HT-29 (cell line): ENCODE measurements at regions not wholly inside any gene's neighbourhood (a gene's known extent, or its start where the extent isn't known, plus 50 kb on each side); places are given as distances from the start of the nearest gene placed in this dataset.

Experiments
- DNase-seq: peaks from one replicate; pipeline ENCODE4 v3.0.0-alpha.2; 2015; ENCODE audit warnings: low spot score

DNA sequence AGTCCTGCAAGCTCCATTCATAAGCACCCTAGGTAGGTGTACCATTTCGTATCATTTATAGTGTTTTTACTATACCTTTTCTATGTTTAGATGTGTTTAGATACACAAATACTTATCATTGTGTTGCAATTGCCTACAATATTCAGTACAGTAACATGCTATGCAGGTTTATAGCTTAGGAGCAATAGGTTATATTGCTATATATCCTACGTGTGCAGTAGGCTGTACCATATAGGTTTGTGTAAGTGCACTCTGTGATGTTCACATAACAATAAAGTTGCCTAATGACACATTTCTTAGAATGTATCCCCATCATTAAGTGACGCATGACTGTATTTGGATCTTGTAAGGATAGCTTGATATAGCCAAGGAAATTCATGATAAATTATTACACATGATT, 88.6 kb upstream of the CDH20 start:
- no peak for DNase-seq

DNA sequence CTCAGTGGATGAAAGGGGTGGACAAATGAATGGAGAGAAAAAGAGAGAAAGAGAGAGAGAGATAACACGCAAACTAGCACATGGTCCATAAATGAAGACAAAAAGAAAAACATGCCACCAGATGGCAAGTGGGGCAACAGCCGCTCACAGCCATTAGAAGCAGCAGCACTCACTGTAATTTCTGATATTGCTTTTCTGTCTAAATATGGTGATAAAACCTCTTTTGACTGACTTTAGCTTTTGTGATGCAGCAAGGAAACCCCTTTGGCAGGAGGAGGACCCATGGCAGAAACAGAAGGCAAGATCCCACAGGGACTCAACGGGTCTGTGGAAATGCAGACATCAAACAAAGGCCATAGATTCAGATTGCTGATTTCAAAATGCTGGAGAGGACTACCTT, 88.0 kb upstream of the CDH20 start:
- DNase-seq: no peak

DNA sequence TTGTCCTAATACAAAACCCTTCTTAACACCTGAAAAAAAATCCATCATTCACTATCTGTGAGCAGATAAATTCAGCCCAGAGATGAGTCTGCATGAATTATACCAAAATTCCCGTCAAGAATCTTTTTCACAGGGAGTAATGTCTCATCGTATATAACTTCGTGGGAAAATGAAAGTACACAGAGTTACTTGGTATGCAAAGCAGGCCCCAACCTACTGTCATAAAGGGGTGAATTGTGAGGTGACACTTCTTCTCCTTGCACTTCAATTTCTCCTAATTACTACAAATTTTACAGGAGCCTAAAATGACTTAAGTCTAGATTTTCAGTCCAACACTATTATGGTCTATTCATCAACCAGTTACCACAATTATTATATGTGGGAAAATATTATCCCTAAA, 84.6 kb upstream of the CDH20 start:
- no peak for DNase-seq

DNA sequence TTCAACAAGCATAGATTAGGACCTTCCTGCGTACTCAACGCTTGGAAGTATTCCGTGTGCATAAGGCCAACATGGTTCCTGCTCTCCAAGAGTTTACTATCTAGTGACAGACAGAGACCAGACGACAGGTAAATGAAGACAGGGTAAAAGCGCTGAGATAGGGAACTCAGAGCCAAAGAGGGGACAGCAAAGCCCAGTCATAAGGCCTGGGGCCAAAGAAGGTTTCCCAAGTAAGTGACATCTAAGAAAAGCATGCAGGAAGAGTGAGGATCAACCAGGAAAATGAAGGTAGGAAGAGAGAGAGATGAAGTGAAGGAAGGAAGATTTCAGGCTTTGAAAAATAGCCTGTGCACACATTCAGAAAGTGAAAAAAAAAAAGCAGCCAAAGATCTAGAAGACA, 76.9 kb upstream of the CDH20 start:
- no peak for DNase-seq

DNA sequence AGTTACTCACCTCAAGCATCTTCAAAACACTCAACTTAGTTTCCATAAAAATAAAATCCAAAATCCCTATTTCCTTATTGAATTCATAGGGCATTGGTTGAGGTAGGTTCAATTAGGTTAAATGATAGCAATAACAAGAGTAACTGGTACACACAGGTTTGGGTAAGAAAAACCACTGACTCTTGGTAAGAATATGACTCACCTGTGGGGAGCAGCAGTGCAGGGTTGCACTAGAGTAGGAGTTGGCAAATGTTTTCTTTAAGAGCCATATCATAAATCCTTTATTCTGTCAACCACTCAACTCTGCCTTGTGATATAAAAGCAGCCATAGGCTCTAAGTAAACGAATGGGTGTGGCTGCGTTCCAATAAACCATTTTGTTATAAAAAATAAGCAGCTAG, 71.4 kb upstream of the CDH20 start:
- DNase-seq: no peak

DNA sequence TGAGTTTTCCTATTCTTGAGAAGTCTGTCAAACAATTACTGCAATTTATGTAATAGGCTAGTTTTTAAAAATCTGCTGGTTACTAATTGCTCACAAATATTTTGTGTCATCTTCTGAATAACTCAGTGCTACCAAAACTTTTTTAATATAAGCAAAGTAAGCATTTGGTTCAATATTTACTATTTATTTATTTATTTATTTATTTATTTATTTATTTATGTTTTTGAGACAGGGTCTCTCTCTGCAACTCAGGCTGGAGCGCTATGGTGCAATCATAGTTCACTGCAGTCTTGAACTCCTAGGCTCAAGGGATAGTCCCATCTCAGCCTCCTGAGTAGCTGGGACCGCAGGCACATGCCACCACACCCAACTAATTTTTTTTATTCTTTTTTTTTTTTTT, 60.4 kb upstream of the CDH20 start:
- no peak for DNase-seq

DNA sequence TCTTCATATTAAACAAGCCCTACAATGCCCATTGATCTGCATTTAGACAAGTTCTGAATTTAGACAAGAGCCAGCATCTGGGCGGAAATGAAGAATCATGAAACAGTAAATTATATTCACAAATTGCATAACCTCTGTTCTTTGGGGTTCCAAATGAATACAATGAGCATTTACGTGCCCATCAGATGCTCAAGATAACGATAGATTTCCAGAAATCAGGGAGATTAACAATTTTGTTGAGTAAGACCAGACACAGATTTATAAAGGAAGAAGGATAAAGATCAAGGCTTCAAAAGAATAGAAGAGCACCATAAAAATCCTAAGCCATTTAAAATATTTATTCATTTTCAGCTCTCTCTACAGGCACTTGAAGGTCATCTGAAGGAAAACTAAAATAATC, 59.7 kb upstream of the CDH20 start:
- no peak for DNase-seq

DNA sequence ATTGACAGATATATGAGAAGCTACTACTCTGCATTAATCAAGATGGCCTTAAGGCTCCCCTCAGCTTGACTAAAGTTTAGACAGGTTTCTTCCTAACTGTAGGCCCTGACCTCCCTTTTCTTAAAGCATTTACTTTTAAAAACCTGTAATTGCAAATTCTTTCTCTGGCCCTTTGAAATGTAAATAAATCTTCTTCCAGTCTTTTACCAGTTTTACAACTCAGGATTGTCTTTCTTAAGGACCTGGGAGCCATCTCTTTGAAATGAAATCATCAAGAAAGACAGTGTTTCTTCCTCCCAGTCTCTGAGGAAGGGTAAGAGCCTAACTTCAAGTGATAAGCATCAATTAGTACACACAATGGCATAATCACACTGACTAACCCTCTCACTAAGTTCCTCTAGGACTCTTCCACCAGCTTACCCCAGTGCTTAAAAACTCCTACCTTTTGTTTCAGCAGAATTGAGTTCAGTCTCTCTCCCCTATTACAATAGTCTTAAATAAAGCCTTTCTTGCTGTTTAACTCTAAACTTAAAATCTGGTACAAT, 58.7 kb upstream of the CDH20 start:
- DNase-seq: no peak

DNA sequence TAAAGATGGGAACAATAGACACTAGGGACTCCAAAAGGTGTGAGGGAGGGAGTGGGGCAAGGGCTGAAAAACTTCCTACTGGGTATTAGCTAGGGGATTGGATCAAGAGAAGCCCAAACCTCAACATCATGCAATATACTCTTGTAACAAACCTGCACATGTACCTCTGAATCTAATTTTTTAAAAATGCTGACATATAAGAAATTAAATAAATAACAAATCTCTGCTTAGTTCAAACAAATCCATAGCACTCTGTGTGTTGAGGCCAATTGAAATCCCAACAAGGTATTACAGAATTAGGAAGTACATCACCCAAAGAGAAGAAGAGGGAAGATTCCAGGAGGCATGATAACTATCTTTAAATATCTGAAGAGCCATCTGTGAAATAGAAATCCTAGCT, 55.4 kb upstream of the CDH20 start:
- DNase-seq: no peak

DNA sequence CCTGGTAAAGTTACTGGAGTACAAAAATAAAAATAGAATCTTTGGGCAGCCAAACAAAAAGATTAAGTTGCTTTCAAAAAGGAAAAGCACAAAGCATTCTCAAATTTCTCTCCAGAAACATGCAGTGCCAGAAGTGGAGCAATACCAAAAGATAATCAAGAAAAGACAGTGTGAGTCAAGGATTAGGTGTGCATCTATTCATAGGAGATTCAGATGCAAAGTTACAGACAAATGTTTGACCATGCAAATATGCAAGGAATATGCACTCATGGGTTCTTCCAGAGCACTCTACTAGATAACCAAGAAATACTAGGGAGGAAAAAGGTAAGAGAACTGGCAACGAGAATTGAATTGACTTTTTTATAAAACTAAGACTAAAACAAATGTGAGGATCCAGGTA, 51.8 kb upstream of the CDH20 start:
- no peak for DNase-seq

DNA sequence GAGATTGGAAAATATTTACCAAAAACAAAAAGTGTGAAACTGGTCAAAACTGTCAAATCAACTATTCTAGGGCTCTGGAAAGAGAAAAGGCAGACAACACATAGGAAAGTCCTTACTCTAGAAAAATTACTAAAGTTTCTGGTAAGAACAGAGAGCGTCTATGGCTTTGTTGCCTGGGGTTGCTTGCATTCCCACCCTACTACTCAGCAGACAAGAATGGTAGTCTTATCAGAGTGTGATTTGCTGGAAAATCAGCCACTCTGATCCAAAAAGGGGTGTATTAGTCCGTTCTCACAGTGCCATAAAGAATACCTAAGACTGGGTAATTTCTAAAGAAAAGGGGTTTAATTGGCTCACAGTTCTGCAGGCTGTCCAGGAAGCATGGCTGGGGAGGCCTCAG, 50.3 kb upstream of the CDH20 start:
- no peak for DNase-seq
